NCI-H82 treated with DMSO at 0.1 percent for 48 hours (cell line): ENCODE measurements at regions not wholly inside any gene's neighbourhood (a gene's known extent, or its start where the extent isn't known, plus 50 kb on each side); places are given as distances from the start of the nearest gene placed in this dataset.

Experiments
- DNase-seq: peaks from one replicate; lab custom pipeline; 2025; ENCODE audit not compliant: unreplicated experiment; lab: John Stamatoyannopoulos, UW

DNA sequence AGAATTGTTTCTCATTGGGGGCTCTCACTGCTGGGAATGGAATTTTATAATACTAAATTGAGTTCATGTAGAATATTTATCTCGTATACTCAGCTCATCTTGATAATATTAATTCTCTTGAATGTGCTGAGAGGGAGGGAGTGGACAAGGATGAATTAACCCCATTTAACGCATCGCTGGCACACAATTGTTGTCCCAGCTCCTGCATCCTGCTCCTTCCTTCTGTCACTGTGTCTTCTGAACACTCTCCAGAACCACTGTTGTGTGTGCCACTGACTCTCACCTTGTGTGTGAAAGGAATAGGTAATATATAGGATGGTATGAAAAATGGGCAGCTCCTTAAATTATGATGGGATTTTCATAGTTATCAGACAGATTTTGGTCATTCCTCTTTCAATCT lies 267.3 kb downstream of the MTRR start:
- no peak for DNase-seq

- no peak for DNase-seq
Measured at GRCh38 chr5:8137941-8138550, 269.1 kb downstream of the MTRR start.

- no peak for DNase-seq
Measured at GRCh38 chr5:8138884-8139283, 269.9 kb downstream of the MTRR start.

DNA sequence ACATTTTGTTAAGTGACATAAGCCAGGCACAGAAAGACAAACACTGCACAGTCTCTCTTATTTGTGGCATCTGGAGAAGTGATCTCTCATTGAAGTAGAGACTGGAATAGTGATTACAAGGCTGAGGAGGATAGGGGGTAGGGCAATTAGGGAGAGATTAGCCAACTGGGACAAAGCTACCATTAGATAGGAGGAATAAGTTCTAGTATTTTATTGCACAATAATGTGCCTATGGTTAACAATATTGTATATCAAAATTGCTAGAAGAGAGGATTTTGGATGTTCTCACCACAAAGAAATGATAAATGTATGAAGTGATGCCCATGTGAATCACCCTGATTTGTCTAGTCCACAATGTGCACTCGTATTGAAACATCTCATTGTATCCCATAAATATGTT lies 281.8 kb downstream of the MTRR start:
- DNase-seq, result no peak

- no peak for DNase-seq
Measured at GRCh38 chr5:8156706-8157105, 287.8 kb downstream of the MTRR start.

- no peak for DNase-seq
Measured at GRCh38 chr5:8157320-8157822, 288.4 kb downstream of the MTRR start.

GRCh38 chr5:8176101-8176693 lies 307.2 kb downstream of the MTRR start:
- no peak for DNase-seq

- no peak for DNase-seq
Measured at GRCh38 chr5:8184455-8185063, 315.6 kb downstream of the MTRR start.

- no peak for DNase-seq
Measured at GRCh38 chr5:8185852-8186251, 316.9 kb downstream of the MTRR start.

GRCh38 chr5:8188874-8189565 lies 320.1 kb downstream of the MTRR start:
- DNase-seq, result no peak

DNA sequence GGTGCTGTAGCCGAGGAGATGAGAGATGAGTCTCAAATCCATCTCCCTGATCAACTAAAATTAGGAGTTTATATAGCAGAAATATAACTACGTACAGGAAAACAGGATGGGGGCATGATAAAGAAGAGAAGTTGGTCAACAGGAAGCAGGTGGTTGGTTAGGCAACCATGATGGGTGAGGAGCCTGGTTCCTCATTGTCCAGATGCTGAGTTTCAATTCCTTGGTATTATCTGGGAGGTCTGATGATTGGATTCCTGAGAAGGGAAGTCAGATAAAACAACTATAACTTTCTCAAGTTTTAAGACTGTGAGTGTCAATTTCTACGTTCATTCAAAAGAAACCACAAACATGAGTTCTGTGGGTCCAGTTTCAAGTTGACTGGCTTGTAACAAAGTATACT lies 323.9 kb downstream of the MTRR start:
- no peak for DNase-seq

- DNase-seq, result no peak
Measured at GRCh38 chr5:8196061-8196460, 327.1 kb downstream of the MTRR start.

DNA sequence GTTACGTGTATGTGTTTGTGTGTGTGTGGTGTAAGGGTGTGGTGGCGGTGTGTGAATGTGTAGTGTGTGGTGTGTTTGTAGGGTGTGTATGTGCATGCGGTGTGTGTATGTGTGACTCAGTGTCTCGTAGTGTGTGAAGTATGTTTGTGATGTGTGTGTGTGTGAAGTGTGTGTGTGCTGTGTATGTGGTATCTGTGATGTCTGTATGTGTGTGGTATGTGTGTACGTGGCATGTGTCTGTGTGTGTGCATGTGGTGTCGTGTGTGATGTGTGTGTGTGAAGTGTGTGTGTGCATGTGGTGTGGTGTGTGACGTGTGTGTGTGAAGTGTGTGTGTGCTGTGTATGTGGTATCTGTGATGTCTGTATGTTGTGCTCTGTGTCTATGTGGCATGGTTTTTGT lies 339.4 kb downstream of the MTRR start:
- no peak for DNase-seq

DNA sequence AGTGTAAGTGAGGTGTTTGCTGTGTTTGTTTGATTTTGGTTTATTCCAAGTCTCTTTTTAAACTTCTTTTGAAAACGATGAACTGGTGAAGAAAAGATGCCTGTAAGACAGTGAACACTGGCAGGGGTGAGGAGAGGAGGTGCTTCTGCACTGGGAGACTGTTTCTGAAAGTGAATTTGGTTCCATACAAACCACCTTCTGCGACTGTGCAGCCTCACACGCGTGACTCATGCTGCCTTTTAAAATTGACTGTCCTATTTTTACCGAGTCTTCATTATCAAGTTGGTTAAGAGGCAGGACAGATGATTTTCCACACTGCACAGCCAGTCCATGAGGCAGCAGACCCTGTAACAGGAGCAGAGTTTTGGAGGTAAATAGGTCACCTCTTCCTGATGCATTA lies 340.6 kb downstream of the MTRR start:
- DNase-seq, result no peak

DNA sequence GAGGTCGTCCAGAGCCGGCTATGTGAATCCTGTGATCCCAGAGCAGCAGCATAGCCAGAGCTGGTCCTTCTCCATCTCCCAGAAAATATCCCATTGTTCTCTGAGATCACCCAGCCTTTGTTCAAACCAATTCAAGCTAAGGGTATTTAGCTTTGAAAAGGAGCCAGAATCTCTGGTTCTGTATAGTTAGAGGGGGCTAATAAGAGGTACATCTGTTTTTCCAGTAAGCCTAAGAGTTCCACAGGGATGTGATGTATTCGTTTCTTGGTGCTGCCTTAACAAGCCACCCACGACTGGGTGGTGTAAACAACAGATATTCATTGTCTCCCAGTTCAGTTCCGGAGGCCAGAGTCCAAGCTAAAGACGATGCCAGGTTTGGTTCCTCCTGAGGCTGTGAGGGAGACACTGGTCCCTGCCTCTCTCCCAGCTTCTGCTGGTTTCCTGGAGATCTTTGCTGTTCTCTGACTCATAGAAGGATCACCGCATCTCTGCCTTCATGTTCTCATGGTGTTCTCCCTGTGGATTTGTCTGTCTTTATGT lies 344.8 kb downstream of the MTRR start:
- no peak for DNase-seq

- DNase-seq, result no peak
Measured at GRCh38 chr5:8216921-8217320, 348.0 kb downstream of the MTRR start.

- no peak for DNase-seq
Measured at GRCh38 chr5:8226148-8226547, 357.2 kb downstream of the MTRR start.

DNA sequence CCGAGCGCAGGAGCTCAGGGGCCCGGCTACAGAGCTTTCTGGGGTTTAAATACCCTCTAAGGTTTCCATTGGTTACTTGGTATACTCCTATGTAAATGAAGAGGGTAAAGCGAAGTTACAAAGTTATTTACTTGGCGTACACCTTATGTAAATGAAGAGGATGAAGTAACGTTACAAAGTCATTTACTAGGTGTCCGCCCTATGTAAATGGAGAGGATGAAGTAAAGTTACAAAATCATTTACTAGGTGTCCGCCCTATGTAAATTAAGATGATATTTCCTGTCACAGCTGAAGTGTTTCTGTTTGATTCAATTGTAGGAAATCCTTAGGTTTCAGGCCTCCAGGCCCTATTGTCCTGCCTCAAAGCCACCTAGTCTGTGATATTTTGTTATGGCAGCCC lies 358.2 kb downstream of the MTRR start:
- DNase-seq, result no peak

GRCh38 chr5:8229551-8229950 lies 360.6 kb downstream of the MTRR start:
- no peak for DNase-seq

- no peak for DNase-seq
Measured at GRCh38 chr5:8230868-8231267, 361.9 kb downstream of the MTRR start.

GRCh38 chr5:8233479-8233878 lies 364.5 kb downstream of the MTRR start:
- DNase-seq, result no peak
